ENCODE measurements at regions not wholly inside any gene's neighbourhood (a gene's known extent, or its start where the extent isn't known, plus 50 kb on each side); places are given as distances from the start of the nearest gene placed in this dataset.

DNA sequence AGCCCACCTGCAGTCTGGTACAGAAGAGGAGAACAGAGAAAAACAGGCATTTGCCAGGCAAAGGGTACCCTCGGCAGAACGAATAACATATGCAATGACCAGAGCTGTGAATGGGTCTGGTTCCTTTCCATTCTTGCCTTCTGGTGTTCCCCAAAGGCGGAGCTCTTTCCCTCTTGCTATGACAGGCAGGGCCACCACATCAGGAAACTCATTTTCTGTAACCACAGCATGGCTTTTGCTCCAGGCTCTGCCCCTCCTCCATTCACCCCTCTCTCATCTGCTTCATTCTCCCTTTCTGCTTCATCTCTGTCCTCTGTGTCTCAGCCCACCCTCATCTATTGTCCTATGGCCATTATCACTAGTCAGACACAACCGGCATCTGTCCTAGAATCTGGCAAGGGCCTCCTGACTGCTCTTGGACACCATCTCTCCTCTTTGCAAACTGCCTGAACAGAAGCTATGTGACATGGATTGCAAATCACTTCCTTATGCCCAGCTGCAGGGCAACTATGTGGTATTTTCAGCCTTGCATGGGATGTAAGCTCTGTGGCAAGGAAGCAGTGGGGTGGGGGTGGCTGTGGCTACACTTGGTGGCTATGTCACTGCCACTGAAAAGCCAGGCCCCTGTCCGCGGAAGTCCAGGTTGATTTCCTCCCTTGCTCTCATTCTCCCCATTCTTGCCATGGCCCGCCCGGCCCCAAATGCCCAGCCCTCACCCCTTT lies 78.8 kb upstream of the ABCD3 start:
- no peak overlapping the region for H3K4me2 ChIP-seq (ENCODE audit: low read length)
- H3K9ac ChIP-seq (ENCODE audit: low read length), result no peak overlapping the region
- H3K9me2 ChIP-seq (ENCODE audit: insufficient read depth), result no peaks in the 10 kb centered on the region
- no peaks in the 10 kb centered on the region for H3K79me2 ChIP-seq (ENCODE audit: insufficient read depth, low read length)
- RAD21 ChIA-PET (ENCODE audit: low non-redundant PET in 1 of 2, low total read pairs in 2 of 2, uncharacterized antibody in 2 of 2, unreplicated experiment in 2 of 2), result no interaction called here
- ATAC-seq (no peak), DNase-seq (ENCODE audit: low read depth, low spot score) (no peak)
- H3K4me1 ChIP-seq (ENCODE audit: control insufficient read depth in 1 of 2, insufficient read depth in 2 of 2, low read length in 2 of 2), result peaks cover 4 to 11% of the 10 kb centered on the region in 2 experiments; a peak in 3 of 4 replicates
- TF ChIP-seq ZFX (IDR thresholded peaks at IDR 0.05), result no peak
- no peak overlapping the region for H3K4me3 ChIP-seq (replicated peaks in 1 of 2; ENCODE audit: low read depth in 1 of 2, low read length in 2 of 2)
- no peaks in the 10 kb centered on the region for H3K27me3 ChIP-seq (ENCODE audit: insufficient read depth, low read length)
- BruUV-seq (replicated peaks), result no TSS peak
- H3K36me3 ChIP-seq (ENCODE audit: control insufficient read depth in 1 of 2, insufficient read depth in 2 of 2, low read length in 2 of 2), result no peaks in the 10 kb centered on the region
- H3K27ac ChIP-seq (ENCODE audit: low read depth, low read length), result no peak overlapping the region
- POLR2A ChIA-PET, result no interaction called here
- intact Hi-C loops (cut with micrococcal nuclease), result loop anchor here (10.0 kb wide), 1 partner anchor 435 kb away; the partner anchor contains the start of gene GCLM
- H4K20me1 ChIP-seq (ENCODE audit: insufficient read depth), result no peaks in the 10 kb centered on the region
- H3K9me3 ChIP-seq (ENCODE audit: control insufficient read depth in 1 of 2, insufficient read depth in 1 of 2, low read depth in 1 of 2, low read length in 2 of 2), result no peaks in the 10 kb centered on the region
- no peak overlapping the region for H2AFZ ChIP-seq (ENCODE audit: low read depth, low read length, poor library complexity, severe bottlenecking)
- CTCF ChIA-PET, result interaction anchor here (1.5 to 8.7 kb wide), 3 partner anchors 124 to 314 kb away, joined by 6 to 338 read pairs (median 6); no protein-coding TSS in a partner anchor

DNA sequence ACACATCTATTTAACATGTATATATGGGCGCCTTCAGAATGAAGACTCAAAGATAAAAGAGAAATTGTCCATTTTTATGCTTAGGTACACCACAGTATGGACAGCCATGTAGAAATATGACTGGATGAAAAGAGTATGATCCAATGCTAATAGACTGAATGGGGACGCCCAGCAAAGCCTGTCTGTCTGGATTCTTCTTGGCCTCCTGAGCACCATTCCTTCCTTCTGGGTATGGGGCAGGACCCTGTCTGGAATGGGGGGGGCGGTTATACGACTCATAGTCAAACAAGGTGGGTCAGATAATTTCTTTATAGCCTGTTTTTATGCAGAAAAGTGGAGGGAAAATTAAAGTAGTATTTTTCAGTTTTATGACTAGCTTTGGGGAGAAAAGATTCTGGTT lies 81.2 kb upstream of the ABCD3 start:
- TF ChIP-seq RAD21 (IDR thresholded peaks at IDR 0.05; ENCODE audit: low read depth), result no peak
- TF ChIP-seq EGR1 (IDR thresholded peaks at IDR 0.05; ENCODE audit: low read depth), result no peak
- TF ChIP-seq CBX3 (IDR thresholded peaks at IDR 0.05; ENCODE audit: low read depth), result no peak
- no peak for TF ChIP-seq JUND (IDR thresholded peaks at IDR 0.05)
- no peak for TF ChIP-seq FOSL1 (IDR thresholded peaks at IDR 0.05; ENCODE audit: low read depth)
- TF ChIP-seq ZNF274 (IDR thresholded peaks at IDR 0.05; ENCODE audit: low read depth, low read length), result no peak
- no peak for TF ChIP-seq TCF7L2 (IDR thresholded peaks at IDR 0.05; ENCODE audit: borderline replicate concordance, extremely low read depth, insufficient read depth, insufficient read length)
- TF ChIP-seq, protein P1, sequence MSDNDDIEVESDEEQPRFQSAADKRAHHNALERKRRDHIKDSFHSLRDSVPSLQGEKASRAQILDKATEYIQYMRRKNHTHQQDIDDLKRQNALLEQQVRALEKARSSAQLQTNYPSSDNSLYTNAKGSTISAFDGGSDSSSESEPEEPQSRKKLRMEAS (IDR thresholded peaks at IDR 0.05), result no peak
- TF ChIP-seq CEBPB (IDR thresholded peaks at IDR 0.05; ENCODE audit: low read depth), result no peak
- no peak for TF ChIP-seq POLR2A (IDR thresholded peaks at IDR 0.05; ENCODE audit: borderline replicate concordance, extremely low read depth, insufficient read depth, insufficient read length)
- TF ChIP-seq EZH2 (IDR thresholded peaks at IDR 0.05), result no peak
- TF ChIP-seq SIN3A (IDR thresholded peaks at IDR 0.05; ENCODE audit: low read depth), result no peak
- TF ChIP-seq, protein P2, sequence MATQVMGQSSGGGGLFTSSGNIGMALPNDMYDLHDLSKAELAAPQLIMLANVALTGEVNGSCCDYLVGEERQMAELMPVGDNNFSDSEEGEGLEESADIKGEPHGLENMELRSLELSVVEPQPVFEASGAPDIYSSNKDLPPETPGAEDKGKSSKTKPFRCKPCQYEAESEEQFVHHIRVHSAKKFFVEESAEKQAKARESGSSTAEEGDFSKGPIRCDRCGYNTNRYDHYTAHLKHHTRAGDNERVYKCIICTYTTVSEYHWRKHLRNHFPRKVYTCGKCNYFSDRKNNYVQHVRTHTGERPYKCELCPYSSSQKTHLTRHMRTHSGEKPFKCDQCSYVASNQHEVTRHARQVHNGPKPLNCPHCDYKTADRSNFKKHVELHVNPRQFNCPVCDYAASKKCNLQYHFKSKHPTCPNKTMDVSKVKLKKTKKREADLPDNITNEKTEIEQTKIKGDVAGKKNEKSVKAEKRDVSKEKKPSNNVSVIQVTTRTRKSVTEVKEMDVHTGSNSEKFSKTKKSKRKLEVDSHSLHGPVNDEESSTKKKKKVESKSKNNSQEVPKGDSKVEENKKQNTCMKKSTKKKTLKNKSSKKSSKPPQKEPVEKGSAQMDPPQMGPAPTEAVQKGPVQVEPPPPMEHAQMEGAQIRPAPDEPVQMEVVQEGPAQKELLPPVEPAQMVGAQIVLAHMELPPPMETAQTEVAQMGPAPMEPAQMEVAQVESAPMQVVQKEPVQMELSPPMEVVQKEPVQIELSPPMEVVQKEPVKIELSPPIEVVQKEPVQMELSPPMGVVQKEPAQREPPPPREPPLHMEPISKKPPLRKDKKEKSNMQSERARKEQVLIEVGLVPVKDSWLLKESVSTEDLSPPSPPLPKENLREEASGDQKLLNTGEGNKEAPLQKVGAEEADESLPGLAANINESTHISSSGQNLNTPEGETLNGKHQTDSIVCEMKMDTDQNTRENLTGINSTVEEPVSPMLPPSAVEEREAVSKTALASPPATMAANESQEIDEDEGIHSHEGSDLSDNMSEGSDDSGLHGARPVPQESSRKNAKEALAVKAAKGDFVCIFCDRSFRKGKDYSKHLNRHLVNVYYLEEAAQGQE (IDR thresholded peaks at IDR 0.05; ENCODE audit: low read depth), result no peak
- no peak for TF ChIP-seq YY1 (IDR thresholded peaks at IDR 0.05; ENCODE audit: extremely low read depth, insufficient replicate concordance, low read depth, low read length)
- H3K4me1 ChIP-seq (ENCODE audit: control insufficient read depth in 1 of 2, insufficient read depth in 2 of 2, low read length in 2 of 2), result peaks cover 15 to 30% of the 10 kb centered on the region in 2 experiments

More for the DNA sequence above, 81.2 kb upstream of the ABCD3 start:
- BruUV-seq (replicated peaks), result no TSS peak
- no peaks in the 10 kb centered on the region for H4K20me1 ChIP-seq (ENCODE audit: insufficient read depth)
- RAD21 ChIA-PET (ENCODE audit: low non-redundant PET in 1 of 2, low total read pairs in 2 of 2, uncharacterized antibody in 2 of 2, unreplicated experiment in 2 of 2), result interaction anchor here (0.7 to 3.1 kb wide), 9 partner anchors 274 to 472 kb away, joined by 3 to 49 read pairs (median 21); no protein-coding TSS in a partner anchor
- DNase-seq (ENCODE audit: low read depth, low spot score), result no peak
- H3K9me2 ChIP-seq (ENCODE audit: insufficient read depth), result no peaks in the 10 kb centered on the region
- ATAC-seq, result no peak
- intact Hi-C loops (cut with micrococcal nuclease), result loop anchor here (1.0 to 10.0 kb wide), 7 partner anchors 126 to 466 kb away; partner anchors contain the start of gene GCLM
- POLR2A ChIA-PET, result interaction anchor here (2.4 to 5.3 kb wide), 2 partner anchors 274 to 311 kb away, joined by 13 to 38 read pairs; no protein-coding TSS in a partner anchor
- no peak overlapping the region for H3K27ac ChIP-seq (ENCODE audit: low read depth, low read length)
- no peaks in the 10 kb centered on the region for H3K79me2 ChIP-seq (ENCODE audit: insufficient read depth, low read length)
- H3K4me2 ChIP-seq (ENCODE audit: low read length), result no peak overlapping the region
- no peaks in the 10 kb centered on the region for H3K36me3 ChIP-seq (ENCODE audit: control insufficient read depth in 1 of 2, insufficient read depth in 2 of 2, low read length in 2 of 2)
- CTCF ChIA-PET, result interaction anchor here (1.5 to 8.7 kb wide), 12 partner anchors 89 to 450 kb away, joined by 4 to 338 read pairs (median 10); no protein-coding TSS in a partner anchor
- no peak overlapping the region for H2AFZ ChIP-seq (ENCODE audit: low read depth, low read length, poor library complexity, severe bottlenecking)
- H3K27me3 ChIP-seq (ENCODE audit: insufficient read depth, low read length), result no peaks in the 10 kb centered on the region
- no peaks in the 10 kb centered on the region for H3K9me3 ChIP-seq (ENCODE audit: control insufficient read depth in 1 of 2, insufficient read depth in 1 of 2, low read depth in 1 of 2, low read length in 2 of 2)
- H3K9ac ChIP-seq (ENCODE audit: low read length), result no peak overlapping the region
- no peak overlapping the region for H3K4me3 ChIP-seq (replicated peaks in 1 of 2; ENCODE audit: low read depth in 1 of 2, low read length in 2 of 2)

All from HCT116 (cell line).